G401.6 (cell line): ENCODE measurements at regions not wholly inside any gene's neighbourhood (a gene's known extent, or its start where the extent isn't known, plus 50 kb on each side); places are given as distances from the start of the nearest gene placed in this dataset.

Source experiments
- FAIRE-seq: peaks from 2 replicates; lab custom pipeline; 2012; peaks lifted over from hg19 to GRCh38; lab: Jason Lieb, UNC

GRCh38 chr13:107742544-107742943 is 472.8 kb downstream of the LIG4 start:
- no peak for FAIRE-seq

- no peak for FAIRE-seq
These were observed 477.3 kb downstream of the LIG4 start for GRCh38 chr13:107738004-107738403.

GRCh38 chr13:107736731-107737130 is 478.6 kb downstream of the LIG4 start:
- FAIRE-seq: no peak

- FAIRE-seq: no peak
These were observed 479.2 kb downstream of the LIG4 start for GRCh38 chr13:107736170-107736569.

GRCh38 chr13:107734891-107735625 is 480.3 kb downstream of the LIG4 start:
- no peak for FAIRE-seq

GRCh38 chr13:107733276-107733675 is 482.1 kb downstream of the LIG4 start:
- no peak for FAIRE-seq

GRCh38 chr13:107730813-107731212 is 484.5 kb downstream of the LIG4 start:
- FAIRE-seq: no peak

- FAIRE-seq: no peak
These were observed 494.0 kb downstream of the LIG4 start for GRCh38 chr13:107721125-107721869.

- FAIRE-seq: no peak
These were observed 498.6 kb downstream of the LIG4 start for GRCh38 chr13:107716741-107717140.

GRCh38 chr13:107716241-107716640 is 499.1 kb downstream of the LIG4 start:
- FAIRE-seq: no peak

GRCh38 chr13:107715496-107715895 is 499.8 kb downstream of the LIG4 start:
- FAIRE-seq: no peak

GRCh38 chr13:107713314-107713713 is 502.0 kb downstream of the LIG4 start:
- no peak for FAIRE-seq

GRCh38 chr13:107712145-107712860 is 503.0 kb downstream of the LIG4 start:
- no peak for FAIRE-seq

- no peak for FAIRE-seq
These were observed 525.2 kb downstream of the LIG4 start for GRCh38 chr13:107690181-107690580.

- no peak for FAIRE-seq
These were observed 529.5 kb downstream of the LIG4 start for GRCh38 chr13:107685876-107686275.

- FAIRE-seq: no peak
These were observed 533.7 kb downstream of the LIG4 start for GRCh38 chr13:107681600-107681999.

- FAIRE-seq: no peak
These were observed 535.2 kb downstream of the LIG4 start for GRCh38 chr13:107680115-107680514.

GRCh38 chr13:107678075-107678689 is 537.2 kb downstream of the LIG4 start:
- FAIRE-seq: no peak

- FAIRE-seq: no peak
These were observed 539.3 kb downstream of the LIG4 start for GRCh38 chr13:107675847-107676550.

- FAIRE-seq: no peak
These were observed 545.8 kb downstream of the LIG4 start for GRCh38 chr13:107669391-107669993.

GRCh38 chr13:107665926-107666458 is 549.3 kb downstream of the LIG4 start:
- FAIRE-seq: no peak
